ENCODE measurements at regions not wholly inside any gene's neighbourhood (a gene's known extent, or its start where the extent isn't known, plus 50 kb on each side); places are given as distances from the start of the nearest gene placed in this dataset.

DNA sequence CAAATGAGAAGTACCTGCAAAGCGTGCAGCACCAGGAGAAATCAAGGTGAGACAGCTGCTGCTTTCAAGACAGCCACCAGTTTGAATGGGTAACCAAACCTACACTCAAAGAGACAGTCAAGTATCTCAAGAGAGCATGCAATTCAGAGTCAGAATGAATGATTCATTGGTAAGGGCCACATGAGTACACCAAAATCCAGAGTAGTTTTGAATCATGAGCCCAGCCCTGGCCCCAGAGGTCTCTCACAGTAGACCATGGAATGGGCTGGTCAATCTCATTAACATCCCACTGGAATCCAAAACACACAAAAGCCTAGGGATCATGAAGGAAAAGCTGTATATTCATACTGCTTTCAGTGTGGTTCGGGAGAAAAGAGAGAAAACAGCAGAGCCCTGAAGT lies 242.8 kb downstream of the TBL1XR1 start:
- ChIA-PET POLR2A (no interaction called here), CTCF (interaction anchor here (1.5 kb wide), 1 partner anchor 16 kb away, joined by 7 read pairs; no protein-coding TSS in a partner anchor)
- DNase-seq (ENCODE audit: extremely low spot score): no peak
- TF ChIP-seq, protein P1, sequence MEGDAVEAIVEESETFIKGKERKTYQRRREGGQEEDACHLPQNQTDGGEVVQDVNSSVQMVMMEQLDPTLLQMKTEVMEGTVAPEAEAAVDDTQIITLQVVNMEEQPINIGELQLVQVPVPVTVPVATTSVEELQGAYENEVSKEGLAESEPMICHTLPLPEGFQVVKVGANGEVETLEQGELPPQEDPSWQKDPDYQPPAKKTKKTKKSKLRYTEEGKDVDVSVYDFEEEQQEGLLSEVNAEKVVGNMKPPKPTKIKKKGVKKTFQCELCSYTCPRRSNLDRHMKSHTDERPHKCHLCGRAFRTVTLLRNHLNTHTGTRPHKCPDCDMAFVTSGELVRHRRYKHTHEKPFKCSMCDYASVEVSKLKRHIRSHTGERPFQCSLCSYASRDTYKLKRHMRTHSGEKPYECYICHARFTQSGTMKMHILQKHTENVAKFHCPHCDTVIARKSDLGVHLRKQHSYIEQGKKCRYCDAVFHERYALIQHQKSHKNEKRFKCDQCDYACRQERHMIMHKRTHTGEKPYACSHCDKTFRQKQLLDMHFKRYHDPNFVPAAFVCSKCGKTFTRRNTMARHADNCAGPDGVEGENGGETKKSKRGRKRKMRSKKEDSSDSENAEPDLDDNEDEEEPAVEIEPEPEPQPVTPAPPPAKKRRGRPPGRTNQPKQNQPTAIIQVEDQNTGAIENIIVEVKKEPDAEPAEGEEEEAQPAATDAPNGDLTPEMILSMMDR (IDR thresholded peaks at IDR 0.05; ENCODE audit: control extremely low read depth, extremely low read depth, low read depth, missing control alignments): no peak

DNA sequence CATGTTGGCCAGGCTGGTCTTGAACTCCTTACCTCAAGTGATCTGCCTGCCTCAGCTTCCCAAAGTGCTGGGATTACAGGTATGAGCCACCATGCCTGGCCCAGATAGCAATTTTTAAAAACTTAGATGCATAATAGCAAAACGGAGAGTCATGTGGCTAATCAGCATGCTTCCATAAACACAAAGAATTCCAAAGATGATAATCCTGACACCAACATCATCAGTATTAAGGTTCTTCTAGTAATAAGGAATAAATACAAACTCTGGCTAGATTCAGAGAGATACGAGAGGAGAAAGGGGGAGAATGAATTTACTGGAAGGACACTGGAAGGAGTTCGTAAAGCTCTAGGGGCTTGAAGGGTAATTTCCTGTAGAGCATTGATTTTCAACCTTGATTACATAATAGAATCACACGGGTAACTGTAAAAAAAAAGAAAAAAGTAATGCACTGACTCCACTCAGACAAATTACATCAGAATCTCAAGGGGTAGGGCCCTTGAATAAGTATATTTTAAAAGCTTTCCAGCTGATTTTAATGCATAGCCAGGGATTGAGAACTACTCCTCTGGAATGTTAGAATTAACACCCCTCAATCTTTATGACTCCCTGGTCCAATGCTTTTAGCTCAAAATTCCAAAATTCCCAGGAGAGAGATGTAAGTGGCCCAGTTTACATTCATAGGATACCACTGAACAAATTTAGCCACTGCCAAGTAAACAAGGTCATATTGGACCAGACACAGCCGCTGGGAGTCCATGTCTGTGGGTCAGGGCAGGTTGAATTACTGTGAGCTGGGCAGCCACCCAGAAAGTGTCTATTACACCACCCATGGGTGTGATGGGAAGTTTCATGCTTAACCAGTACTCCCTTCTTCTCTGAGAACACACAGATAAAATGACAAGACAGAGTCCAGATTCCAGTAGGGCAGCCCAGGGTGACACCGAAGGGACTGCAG lies 243.9 kb downstream of the TBL1XR1 start:
- ChIA-PET CTCF (interaction anchor here (0.9 to 1.5 kb wide), 3 partner anchors 14 to 81 kb away, joined by 3 to 7 read pairs (median 3); no protein-coding TSS in a partner anchor), POLR2A (no interaction called here)
- TF ChIP-seq, protein P1 (IDR thresholded peaks at IDR 0.05; ENCODE audit: control extremely low read depth, extremely low read depth, low read depth, missing control alignments): no peak
- DNase-seq (ENCODE audit: extremely low spot score): no peak

DNA sequence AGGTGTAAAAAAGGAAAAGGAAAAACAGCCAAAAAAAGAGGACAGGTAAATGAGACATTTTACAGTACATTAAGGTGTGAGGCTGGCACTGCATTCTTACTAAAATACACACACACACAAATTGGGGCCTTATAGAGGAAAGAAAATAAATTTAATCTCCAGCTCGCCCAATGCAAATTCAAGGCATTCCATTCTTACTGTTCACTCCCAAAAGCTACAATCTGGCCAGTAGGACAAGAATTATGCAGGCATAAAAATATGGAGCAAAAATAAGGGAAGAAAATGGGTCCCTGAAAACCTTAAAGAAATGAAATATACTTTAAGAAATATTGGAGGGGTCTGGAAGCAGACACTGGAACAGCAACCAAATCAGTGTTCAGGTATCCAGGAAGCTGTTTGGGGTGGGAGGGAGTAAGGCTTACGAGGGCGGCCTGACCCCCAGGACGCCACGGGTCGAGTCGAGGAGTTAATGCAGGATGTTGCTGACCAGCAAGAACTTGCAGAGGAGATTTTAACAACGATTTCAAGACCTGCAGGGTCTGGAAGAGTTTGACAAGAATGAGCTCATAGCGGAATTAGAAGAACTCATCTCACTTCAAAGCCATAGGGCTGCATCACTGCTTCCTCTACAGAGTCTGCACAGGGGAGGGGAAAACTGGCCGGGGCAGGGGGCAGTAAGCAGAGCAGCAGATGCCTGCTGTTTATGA lies 245.5 kb downstream of the TBL1XR1 start:
- ChIA-PET POLR2A (no interaction called here), CTCF (interaction anchor here (0.9 to 1.5 kb wide), 4 partner anchors 14 to 69 kb away, joined by 3 to 5 read pairs (median 4); no protein-coding TSS in a partner anchor)
- no peak for DNase-seq (ENCODE audit: extremely low spot score)
- TF ChIP-seq, protein P1 (IDR thresholded peaks at IDR 0.05; ENCODE audit: control extremely low read depth, extremely low read depth, low read depth, missing control alignments): no peak

DNA sequence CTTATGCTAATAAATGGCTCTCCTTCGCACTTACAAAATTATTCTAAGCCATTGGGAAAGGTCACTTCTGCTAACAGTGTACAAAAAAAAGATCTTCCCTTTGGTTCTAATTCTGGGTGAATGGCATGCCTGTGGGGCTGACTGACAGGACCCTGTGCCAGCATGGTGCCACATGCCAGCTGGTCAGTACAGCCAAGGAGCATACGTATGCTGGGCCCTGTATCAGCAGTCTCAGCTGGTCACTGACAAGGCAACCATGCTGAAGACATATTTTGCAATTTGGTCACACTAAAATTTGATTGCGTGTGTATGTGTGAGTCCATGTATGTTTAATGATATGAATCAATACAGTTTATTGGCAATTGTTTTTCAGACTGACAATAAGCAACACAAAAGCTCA lies 246.1 kb downstream of the TBL1XR1 start:
- no peak for DNase-seq (ENCODE audit: extremely low spot score)
- TF ChIP-seq, protein P1 (IDR thresholded peaks at IDR 0.05; ENCODE audit: control extremely low read depth, extremely low read depth, low read depth, missing control alignments): no peak
- ChIA-PET POLR2A (no interaction called here), CTCF (interaction anchor here (0.9 to 1.5 kb wide), 4 partner anchors 13 to 70 kb away, joined by 3 to 5 read pairs (median 4); no protein-coding TSS in a partner anchor)

DNA sequence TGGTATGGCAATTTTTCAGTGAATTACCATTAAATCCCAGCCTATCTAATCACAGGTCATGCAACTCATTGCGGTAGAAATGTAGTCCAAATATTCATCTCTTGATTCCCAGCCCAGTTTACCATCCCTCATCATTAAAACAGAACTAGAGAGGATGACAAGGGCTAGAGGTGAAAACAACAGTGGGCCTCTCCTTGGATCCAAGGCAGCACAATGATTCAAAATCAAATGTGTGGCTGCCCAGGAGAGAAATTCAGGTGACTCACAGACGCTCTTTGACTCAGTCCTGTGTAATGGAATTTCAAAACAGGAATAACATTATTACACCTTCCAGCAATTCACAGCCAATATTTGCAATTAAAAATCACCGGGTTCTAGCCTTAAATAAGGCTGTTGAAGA lies 246.5 kb downstream of the TBL1XR1 start:
- ChIA-PET CTCF (interaction anchor here (0.9 to 1.5 kb wide), 2 partner anchors 21 to 70 kb away, joined by 3 to 4 read pairs; no protein-coding TSS in a partner anchor), POLR2A (no interaction called here)
- TF ChIP-seq, protein P1 (IDR thresholded peaks at IDR 0.05; ENCODE audit: control extremely low read depth, extremely low read depth, low read depth, missing control alignments): no peak
- no peak for DNase-seq (ENCODE audit: extremely low spot score)

DNA sequence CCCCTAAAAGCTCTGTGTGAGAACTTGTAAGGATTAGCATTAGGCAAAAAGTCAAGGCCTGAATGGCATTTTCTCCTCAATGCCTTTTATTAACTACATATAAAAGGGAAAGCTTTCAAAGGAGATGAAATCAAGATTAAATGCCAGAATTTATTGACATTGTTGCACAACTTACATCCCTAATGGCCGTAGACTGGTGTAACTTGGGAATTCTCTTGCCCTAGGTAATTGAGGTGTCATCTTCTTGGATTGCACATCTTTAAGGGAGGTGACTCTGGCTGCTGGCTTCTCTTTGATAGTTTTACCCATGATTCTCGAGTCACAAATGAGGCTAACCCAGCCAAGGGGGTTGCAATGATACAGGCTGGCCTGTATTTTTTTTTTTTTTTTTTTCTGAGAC lies 249.1 kb downstream of the TBL1XR1 start:
- TF ChIP-seq, protein P1 (IDR thresholded peaks at IDR 0.05; ENCODE audit: control extremely low read depth, extremely low read depth, low read depth, missing control alignments): no peak
- DNase-seq (ENCODE audit: extremely low spot score): no peak
- ChIA-PET POLR2A (no interaction called here), CTCF (no interaction called here)
